Lung (tissue), 11 donors: ENCODE measurements at regions not wholly inside any gene's neighbourhood (a gene's known extent, or its start where the extent isn't known, plus 50 kb on each side); places are given as distances from the start of the nearest gene placed in this dataset.

Experiments used
- ATAC-seq: fragments of 200-7000 bp; cut with Tn5 transposase; one replicate; pipeline ENCODE4 v1.9.1; 2020; ENCODE audit warnings: moderate number of reproducible peaks; ENCODE audit not compliant: insufficient read depth, low FRiP score
- DNase-seq, 3 donors: peaks; one replicate each; pipeline ENCODE4 v3.0.0-alpha.2; 2013 to 2017
- H3K27ac ChIP-seq, 2 donors: one replicate each; pipeline ENCODE4 v1.5.1; 2013; ENCODE audit warnings: mild to moderate bottlenecking in 2 of 2, moderate library complexity in 2 of 2, control low read depth in 1 of 2, inconsistent platforms in 1 of 2, low read depth in 1 of 2, low read length in 1 of 2
- H3K27me3 ChIP-seq, 3 donors: one replicate each; pipeline ENCODE4 v1.5.1; 2013; ENCODE audit warnings: low read length in 2 of 3; ENCODE audit not compliant: control insufficient read depth in 3 of 3, insufficient read depth in 3 of 3
- H3K36me3 ChIP-seq, 4 donors: one replicate each; pipeline ENCODE4 v1.5.1; 2013; ENCODE audit warnings: low read length in 4 of 4, mild to moderate bottlenecking in 1 of 4, moderate library complexity in 1 of 4; ENCODE audit not compliant: control insufficient read depth in 4 of 4, insufficient read depth in 4 of 4
- H3K4me1 ChIP-seq, 5 donors: one replicate each; pipeline ENCODE4 v1.5.1; 2013; ENCODE audit warnings: low read length in 5 of 5, mild to moderate bottlenecking in 2 of 5, moderate library complexity in 1 of 5; ENCODE audit not compliant: control insufficient read depth in 5 of 5, insufficient read depth in 5 of 5
- H3K4me3 ChIP-seq: one replicate; pipeline ENCODE4 v1.5.1; 2013; ENCODE audit warnings: mild to moderate bottlenecking, control low read depth, moderate library complexity
- H3K9ac ChIP-seq, 2 donors: one replicate each; pipeline ENCODE4 v1.5.1; 2013; ENCODE audit warnings: low read length in 2 of 2, control low read depth in 1 of 2; ENCODE audit not compliant: insufficient read depth in 1 of 2
- H3K9me3 ChIP-seq, 4 donors: one replicate each; pipeline ENCODE4 v1.5.1; 2013; ENCODE audit warnings: low read length in 3 of 4, mild to moderate bottlenecking in 1 of 4, moderate library complexity in 1 of 4; ENCODE audit not compliant: control insufficient read depth in 4 of 4, insufficient read depth in 3 of 4
- WGBS, 2 donors: extraction: QIAGEN DNeasy Blood & Tissue Kit; methylation state at CpG; one replicate each; pipeline ENCODE4 v1.1.7; 2013; 5-methylcytosine and 5-hydroxymethylcytosine counted together
- TF ChIP-seq, protein P1 (sequence below): IDR thresholded peaks from 2 replicates; pipeline ENCODE4 v1.5.1; 2012; ENCODE audit warnings: mild to moderate bottlenecking; ENCODE audit errors: control extremely low read depth, extremely low read depth
- donor health status: control.
- donor health status: control.
- donor health status: Bipolar disorder and iron deficiency.
- donor health status: healthy.
- donor health status: DM: yes; HTN: yes; CAD: no.

DNA sequence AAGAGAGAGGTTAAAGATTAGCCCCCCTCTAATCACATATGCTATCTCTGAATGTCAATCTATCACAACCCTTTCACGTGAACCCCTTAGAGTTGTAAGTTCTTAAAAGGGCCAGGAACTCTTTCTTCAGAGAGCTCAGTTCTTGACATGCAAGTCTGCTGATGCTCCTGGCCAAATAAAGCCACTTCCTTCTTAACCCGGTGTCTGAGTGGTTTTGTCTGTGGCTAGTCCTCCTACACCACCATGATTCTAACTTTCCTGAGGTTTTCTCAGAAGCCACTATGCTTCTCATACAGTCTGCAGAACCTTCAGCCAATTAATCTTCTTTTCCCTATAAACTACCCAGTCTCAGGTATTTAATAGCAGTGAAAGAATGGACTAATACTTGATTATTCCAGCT lies 231.1 kb upstream of the CNTN6 start:
- H3K27me3 ChIP-seq, result no peaks in the 10 kb centered on the region
- 58 to 66% methylated on average over 2 of the region's 2 CpGs for WGBS, 2 donors
- ATAC-seq, result no peak

DNA sequence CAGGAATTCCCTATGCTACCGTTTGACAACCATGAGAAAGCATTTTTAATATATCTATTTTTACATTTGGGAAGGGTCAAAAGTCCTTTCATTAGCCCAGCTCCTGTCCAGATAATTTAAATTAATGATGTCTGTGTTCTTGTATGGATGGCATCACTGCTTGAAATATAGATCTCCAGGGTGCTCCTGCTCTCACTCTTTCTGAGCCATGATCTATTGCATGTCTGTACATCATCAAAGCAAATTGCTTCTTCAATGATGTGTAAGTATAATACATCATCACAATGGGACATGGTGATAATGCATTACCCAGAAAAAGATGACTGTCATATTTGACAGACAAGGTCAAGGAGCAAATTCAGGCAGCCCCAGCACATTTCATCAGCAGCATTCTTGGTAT lies 223.6 kb upstream of the CNTN6 start:
- Histone ChIP-seq H3K9me3 (no peaks in the 10 kb centered on the region), H3K4me3 (no peak overlapping the region), H3K4me1 (no peaks in the 10 kb centered on the region), H3K27me3 (no peaks in the 10 kb centered on the region), H3K27ac (no peak overlapping the region), H3K36me3 (no peaks in the 10 kb centered on the region), H3K9ac (no peak overlapping the region)
- TF ChIP-seq, protein P1, sequence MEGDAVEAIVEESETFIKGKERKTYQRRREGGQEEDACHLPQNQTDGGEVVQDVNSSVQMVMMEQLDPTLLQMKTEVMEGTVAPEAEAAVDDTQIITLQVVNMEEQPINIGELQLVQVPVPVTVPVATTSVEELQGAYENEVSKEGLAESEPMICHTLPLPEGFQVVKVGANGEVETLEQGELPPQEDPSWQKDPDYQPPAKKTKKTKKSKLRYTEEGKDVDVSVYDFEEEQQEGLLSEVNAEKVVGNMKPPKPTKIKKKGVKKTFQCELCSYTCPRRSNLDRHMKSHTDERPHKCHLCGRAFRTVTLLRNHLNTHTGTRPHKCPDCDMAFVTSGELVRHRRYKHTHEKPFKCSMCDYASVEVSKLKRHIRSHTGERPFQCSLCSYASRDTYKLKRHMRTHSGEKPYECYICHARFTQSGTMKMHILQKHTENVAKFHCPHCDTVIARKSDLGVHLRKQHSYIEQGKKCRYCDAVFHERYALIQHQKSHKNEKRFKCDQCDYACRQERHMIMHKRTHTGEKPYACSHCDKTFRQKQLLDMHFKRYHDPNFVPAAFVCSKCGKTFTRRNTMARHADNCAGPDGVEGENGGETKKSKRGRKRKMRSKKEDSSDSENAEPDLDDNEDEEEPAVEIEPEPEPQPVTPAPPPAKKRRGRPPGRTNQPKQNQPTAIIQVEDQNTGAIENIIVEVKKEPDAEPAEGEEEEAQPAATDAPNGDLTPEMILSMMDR, result no peak
- no peak for DNase-seq
- ATAC-seq, result no peak
- WGBS, 2 donors, result 67 to 68% methylated on average over 1 of the region's 1 CpG

More for the DNA sequence above, 231.1 kb upstream of the CNTN6 start:
- peaks cover 0 to 12% (median 4%) of the 10 kb centered on the region in 4 donors for H3K9me3 ChIP-seq
- TF ChIP-seq, protein P1, result no peak
- no peak for DNase-seq
- no peak overlapping the region for H3K4me3 ChIP-seq
- H3K36me3 ChIP-seq, result no peaks in the 10 kb centered on the region
- no peak overlapping the region for H3K27ac ChIP-seq
- no peak overlapping the region for H3K9ac ChIP-seq
- no peaks in the 10 kb centered on the region for H3K4me1 ChIP-seq

DNA sequence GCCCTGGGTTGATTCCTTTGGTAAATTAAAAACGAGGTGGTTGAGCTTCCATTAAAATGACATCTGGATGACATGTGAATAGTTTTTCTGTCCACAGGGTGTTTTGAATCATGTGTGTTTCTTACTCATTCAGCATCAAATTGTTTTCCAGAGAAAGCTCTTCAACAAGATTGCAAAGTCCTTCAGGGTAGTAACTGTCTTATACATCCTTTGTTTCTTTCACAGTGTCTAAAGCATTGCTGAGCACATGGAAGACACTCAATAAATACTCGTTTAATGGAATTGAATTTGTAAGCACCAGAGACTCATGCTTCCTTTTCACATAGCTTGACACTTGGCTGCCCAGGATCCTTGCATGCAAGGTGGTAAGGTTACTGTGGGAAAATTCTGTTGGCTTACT lies 223.1 kb upstream of the CNTN6 start:
- H3K4me1 ChIP-seq, result no peaks in the 10 kb centered on the region
- H3K27ac ChIP-seq, result no peak overlapping the region
- H3K9me3 ChIP-seq, result no peaks in the 10 kb centered on the region
- H3K36me3 ChIP-seq, result no peaks in the 10 kb centered on the region
- no peak overlapping the region for H3K4me3 ChIP-seq
- TF ChIP-seq, protein P1, result no peak
- no peak for ATAC-seq
- H3K9ac ChIP-seq, result no peak overlapping the region
- DNase-seq, result no peak
- H3K27me3 ChIP-seq, result no peaks in the 10 kb centered on the region
- WGBS, 2 donors, result 47 to 83% methylated on average over 2 of the region's 2 CpGs

DNA sequence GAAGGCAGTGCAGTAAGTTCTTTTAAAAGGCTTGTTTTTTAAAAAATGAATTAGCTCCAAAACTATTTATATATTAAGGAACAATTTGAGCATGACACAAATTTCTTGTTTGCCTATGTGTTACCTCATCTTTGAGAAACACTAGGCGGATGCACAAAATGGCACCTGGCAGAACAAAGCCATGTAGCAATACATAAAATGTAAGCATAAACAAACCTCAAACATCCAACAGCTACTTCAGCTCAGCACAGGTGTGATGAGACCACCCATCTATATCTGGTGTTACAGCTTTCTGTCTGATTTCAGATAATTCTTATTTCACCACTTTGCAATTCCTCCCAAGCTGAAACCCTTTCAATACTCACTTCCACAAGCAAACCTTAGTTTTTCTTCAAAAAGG lies 221.2 kb upstream of the CNTN6 start:
- no peak for DNase-seq
- no peak for ATAC-seq
- Histone ChIP-seq H3K36me3 (no peaks in the 10 kb centered on the region), H3K4me1 (no peaks in the 10 kb centered on the region), H3K27ac (no peak overlapping the region), H3K4me3 (no peak overlapping the region), H3K27me3 (no peaks in the 10 kb centered on the region), H3K9me3 (no peaks in the 10 kb centered on the region), H3K9ac (no peak overlapping the region)
- 89 to 92% methylated on average over 1 of the region's 1 CpG for WGBS, 2 donors
- TF ChIP-seq, protein P1, result no peak
